Breast epithelium (tissue), 4 donors: ENCODE measurements at regions not wholly inside any gene's neighbourhood (a gene's known extent, or its start where the extent isn't known, plus 50 kb on each side); places are given as distances from the start of the nearest gene placed in this dataset.
"Not testable (repeated sequence)": the region's sequence is repeated elsewhere in the genome, so short reads cannot be mapped to it uniquely, and the experiment has no call there.

ENCODE experiments used
- DNase-seq, 2 donors: peaks; one replicate each; pipeline ENCODE4 v3.0.0-alpha.2; 2019; ENCODE audit warnings: low spot score in 2 of 2
- H3K27ac ChIP-seq, 2 donors: fragments of 200-600 bp; sonication (generic) in 1 of 2; one replicate each; pipeline ENCODE4 v1.5.1; 2016 to 2019; ENCODE audit warnings: mild to moderate bottlenecking in 1 of 2
- H3K27me3 ChIP-seq, 2 donors: fragments of 200-600 bp; sonication (generic) in 1 of 2; one replicate each; pipeline versions ENCODE4 v1.5.1 to v1.6.0; 2017 to 2019; ENCODE audit warnings: control low read depth in 1 of 2, mild to moderate bottlenecking in 1 of 2
- H3K36me3 ChIP-seq: fragments of 200-600 bp; one replicate; pipeline ENCODE4 v1.5.1; 2019
- H3K4me1 ChIP-seq, 2 donors: fragments of 200-600 bp; sonication (generic); one replicate each; pipeline ENCODE4 v1.5.1; 2016 to 2019; ENCODE audit warnings: control low read depth in 1 of 2
- H3K4me3 ChIP-seq, 3 donors: fragments of 200-600 bp; sonication (generic); 1 replicate in 2 of 3; 2 replicates in 1 of 3; pipeline ENCODE4 v1.5.1; 2016 to 2019; ENCODE audit warnings: mild to moderate bottlenecking in 3 of 3, moderate library complexity in 2 of 3
- H3K9me3 ChIP-seq, 2 donors: fragments of 200-600 bp; sonication (generic) in 1 of 2; one replicate each; pipeline ENCODE4 v1.5.1; 2016 to 2019; ENCODE audit warnings: control low read depth in 1 of 2
- POLR2A ChIP-seq: fragments of 450-650 bp; IDR thresholded peaks from one replicate; pipeline ENCODE4 v1.6.1; 2016; ENCODE audit warnings: antibody characterized with exemption, mild to moderate bottlenecking, moderate library complexity
- POLR2AphosphoS5 ChIP-seq, 3 donors: sonication (generic); formaldehyde crosslinking; IDR thresholded peaks; one replicate each; pipeline ENCODE4 v1.6.1; 2017; ENCODE audit warnings: antibody characterized with exemption in 3 of 3
- intact Hi-C: fragments of 100-400 bp; cut with DNase I; formaldehyde crosslinking; loops from one replicate; pipeline ENCODE4 v1.15.1; 2023; ENCODE audit warnings: low total_unique reads
- TF ChIP-seq, protein P1 (sequence below), 3 donors: fragments of 450-650 bp; IDR thresholded peaks; one replicate each; pipeline ENCODE4 v1.5.1; 2016 to 2017; ENCODE audit warnings: antibody characterized with exemption in 3 of 3, mild to moderate bottlenecking in 3 of 3, moderate library complexity in 3 of 3

- H3K36me3 ChIP-seq: no peaks in the 10 kb centered on the region
- no peaks in the 10 kb centered on the region for H3K9me3 ChIP-seq
- TF ChIP-seq POLR2AphosphoS5 (IDR thresholded peaks at IDR 0.05) (no peak), POLR2A (no peak)
- TF ChIP-seq, protein P1, sequence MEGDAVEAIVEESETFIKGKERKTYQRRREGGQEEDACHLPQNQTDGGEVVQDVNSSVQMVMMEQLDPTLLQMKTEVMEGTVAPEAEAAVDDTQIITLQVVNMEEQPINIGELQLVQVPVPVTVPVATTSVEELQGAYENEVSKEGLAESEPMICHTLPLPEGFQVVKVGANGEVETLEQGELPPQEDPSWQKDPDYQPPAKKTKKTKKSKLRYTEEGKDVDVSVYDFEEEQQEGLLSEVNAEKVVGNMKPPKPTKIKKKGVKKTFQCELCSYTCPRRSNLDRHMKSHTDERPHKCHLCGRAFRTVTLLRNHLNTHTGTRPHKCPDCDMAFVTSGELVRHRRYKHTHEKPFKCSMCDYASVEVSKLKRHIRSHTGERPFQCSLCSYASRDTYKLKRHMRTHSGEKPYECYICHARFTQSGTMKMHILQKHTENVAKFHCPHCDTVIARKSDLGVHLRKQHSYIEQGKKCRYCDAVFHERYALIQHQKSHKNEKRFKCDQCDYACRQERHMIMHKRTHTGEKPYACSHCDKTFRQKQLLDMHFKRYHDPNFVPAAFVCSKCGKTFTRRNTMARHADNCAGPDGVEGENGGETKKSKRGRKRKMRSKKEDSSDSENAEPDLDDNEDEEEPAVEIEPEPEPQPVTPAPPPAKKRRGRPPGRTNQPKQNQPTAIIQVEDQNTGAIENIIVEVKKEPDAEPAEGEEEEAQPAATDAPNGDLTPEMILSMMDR (IDR thresholded peaks at IDR 0.05): no peak
- DNase-seq: no peak
- intact Hi-C loops: no loop called here
- peaks cover 0 to 19% of the 10 kb centered on the region in 2 donors for H3K27me3 ChIP-seq
- no peaks in the 10 kb centered on the region for H3K4me1 ChIP-seq
- no peak overlapping the region for H3K4me3 ChIP-seq
- H3K27ac ChIP-seq: no peak overlapping the region
Observed at GRCh38 chr14:101290611-101291010, 270.7 kb upstream of the DIO3 start.

DNA sequence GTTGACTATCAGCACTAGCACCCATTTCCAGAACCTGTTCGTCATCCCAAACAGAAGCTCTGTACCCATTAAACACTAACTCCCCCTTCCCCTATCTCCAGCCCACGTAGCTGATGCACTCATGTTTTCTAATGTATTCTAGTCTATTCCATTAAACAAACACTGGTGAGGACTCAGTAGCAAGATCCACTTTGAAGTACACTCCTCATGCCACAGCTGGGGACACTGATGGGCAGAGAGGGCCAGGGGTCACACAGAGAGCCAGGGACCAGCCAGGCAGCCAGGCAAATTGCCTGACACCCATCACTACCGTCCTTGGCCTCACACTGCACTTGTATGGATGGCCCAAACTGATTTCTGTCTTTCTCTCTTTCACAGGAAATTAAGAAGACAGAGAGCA lies 269.9 kb upstream of the DIO3 start:
- Histone ChIP-seq H3K4me1 (no peaks in the 10 kb centered on the region), H3K27me3 (peaks cover 0 to 17% of the 10 kb centered on the region in 2 donors), H3K9me3 (no peaks in the 10 kb centered on the region), H3K36me3 (no peaks in the 10 kb centered on the region), H3K4me3 (no peak overlapping the region), H3K27ac (no peak overlapping the region)
- TF ChIP-seq, protein P1 (IDR thresholded peaks at IDR 0.05): no peak
- TF ChIP-seq POLR2AphosphoS5 (IDR thresholded peaks at IDR 0.05) (no peak), POLR2A (no peak)
- intact Hi-C loops: no loop called here
- no peak for DNase-seq

GRCh38 chr14:101292448-101292847 lies 268.8 kb upstream of the DIO3 start:
- intact Hi-C loops: no loop called here

GRCh38 chr14:101293605-101294004 lies 267.7 kb upstream of the DIO3 start:
- no peak overlapping the region for H3K4me3 ChIP-seq
- TF ChIP-seq POLR2AphosphoS5 (IDR thresholded peaks at IDR 0.05): no peak
- intact Hi-C loops: no loop called here
- no peaks in the 10 kb centered on the region for H3K4me1 ChIP-seq
- H3K9me3 ChIP-seq: peaks cover 6 to 15% of the 10 kb centered on the region in 2 donors
- no peak for DNase-seq
- H3K36me3 ChIP-seq: no peaks in the 10 kb centered on the region
- H3K27ac ChIP-seq: no peak overlapping the region
- peaks cover 0 to 4% of the 10 kb centered on the region in 2 donors for H3K27me3 ChIP-seq

More at GRCh38 chr14:101292448-101292847, 268.8 kb upstream of the DIO3 start:
- DNase-seq: no peak
- TF ChIP-seq, protein P1 (IDR thresholded peaks at IDR 0.05): no peak
- TF ChIP-seq POLR2A: no peak
- TF ChIP-seq POLR2AphosphoS5 (IDR thresholded peaks at IDR 0.05): no peak
- H3K4me1 ChIP-seq: no peaks in the 10 kb centered on the region
- peaks cover 0 to 6% of the 10 kb centered on the region in 2 donors for H3K9me3 ChIP-seq
- H3K27ac ChIP-seq: no peak overlapping the region
- no peak overlapping the region for H3K4me3 ChIP-seq
- H3K27me3 ChIP-seq: peaks cover 0 to 10% of the 10 kb centered on the region in 2 donors
- no peaks in the 10 kb centered on the region for H3K36me3 ChIP-seq

- H3K9me3 ChIP-seq: peaks cover 6 to 15% of the 10 kb centered on the region in 2 donors
- H3K4me3 ChIP-seq: no peak overlapping the region
- DNase-seq: no peak
- H3K36me3 ChIP-seq: no peaks in the 10 kb centered on the region
- TF ChIP-seq POLR2A (no peak), POLR2AphosphoS5 (IDR thresholded peaks at IDR 0.05) (no peak)
- TF ChIP-seq, protein P1 (IDR thresholded peaks at IDR 0.05): no peak
- peaks cover 0 to 4% of the 10 kb centered on the region in 2 donors for H3K27me3 ChIP-seq
- intact Hi-C loops: no loop called here
- no peak overlapping the region for H3K27ac ChIP-seq
- H3K4me1 ChIP-seq: no peaks in the 10 kb centered on the region
Observed at GRCh38 chr14:101294136-101294535, 267.2 kb upstream of the DIO3 start.

GRCh38 chr14:101299781-101300180 lies 261.5 kb upstream of the DIO3 start:
- DNase-seq, H3K4me1 ChIP-seq, H3K27ac ChIP-seq, H3K36me3 ChIP-seq, intact Hi-C loops, H3K4me3 ChIP-seq, H3K27me3 ChIP-seq: not testable (repeated sequence)
- H3K9me3 ChIP-seq: peaks cover 6 to 15% of the 10 kb centered on the region in 2 donors
